Liver (tissue), 7 donors: ENCODE measurements at regions not wholly inside any gene's neighbourhood (a gene's known extent, or its start where the extent isn't known, plus 50 kb on each side); places are given as distances from the start of the nearest gene placed in this dataset.
A peak's percentile ranks its signal among the peaks of the same experiment; 100 is the strongest.

Experiments used
- DNase-seq: peaks from one replicate; pipeline ENCODE4 v3.0.0-alpha.2; 2017; ENCODE audit warnings: low spot score
- H3K27ac ChIP-seq, 2 donors: one replicate each; pipeline ENCODE4 v1.7.0; 2013; ENCODE audit warnings: inconsistent platforms in 2 of 2, low read length in 2 of 2, control low read depth in 1 of 2, low read depth in 1 of 2, mild to moderate bottlenecking in 1 of 2
- H3K27me3 ChIP-seq, 4 donors: one replicate each; pipeline versions ENCODE4 v1.6.1 to v1.7.0; 2013; ENCODE audit warnings: low read length in 3 of 4, inconsistent platforms in 1 of 4, mild to moderate bottlenecking in 1 of 4, moderate library complexity in 1 of 4; ENCODE audit not compliant: control insufficient read depth in 4 of 4, insufficient read depth in 4 of 4
- H3K36me3 ChIP-seq, 4 donors: one replicate each; pipeline versions ENCODE4 v1.6.1 to v1.7.0; 2013; ENCODE audit warnings: low read length in 3 of 4, mild to moderate bottlenecking in 3 of 4, low read depth in 1 of 4, moderate library complexity in 1 of 4; ENCODE audit not compliant: control insufficient read depth in 4 of 4, insufficient read depth in 3 of 4
- H3K4me1 ChIP-seq, 4 donors: one replicate each; pipeline versions ENCODE4 v1.6.1 to v1.7.0; 2013; ENCODE audit warnings: low read length in 3 of 4, mild to moderate bottlenecking in 3 of 4, moderate library complexity in 1 of 4; ENCODE audit not compliant: control insufficient read depth in 4 of 4, insufficient read depth in 4 of 4
- H3K4me3 ChIP-seq, 3 donors: one replicate each; pipeline versions ENCODE4 v1.6.1 to v1.7.0; 2013; ENCODE audit warnings: low read length in 3 of 3, control low read depth in 1 of 3, low read depth in 1 of 3, mild to moderate bottlenecking in 1 of 3
- H3K9ac ChIP-seq, 2 donors: one replicate each; pipeline ENCODE4 v1.7.0; 2013; ENCODE audit warnings: low read length in 2 of 2, mild to moderate bottlenecking in 2 of 2, moderate library complexity in 2 of 2, control low read depth in 1 of 2, low read depth in 1 of 2
- H3K9me3 ChIP-seq, 4 donors: one replicate each; pipeline versions ENCODE4 v1.6.1 to v1.7.0; 2013; ENCODE audit warnings: low read length in 3 of 4; ENCODE audit not compliant: control insufficient read depth in 4 of 4
- EGR1 ChIP-seq, 2 donors: IDR thresholded peaks; 2 replicates each; pipeline ENCODE4 v1.6.1; 2016 to 2018; ENCODE audit warnings: antibody characterized with exemption in 2 of 2, low read depth in 2 of 2
- FOXA1 ChIP-seq: IDR thresholded peaks from 2 replicates; pipeline ENCODE4 v1.6.1; 2016; ENCODE audit warnings: antibody characterized with exemption
- FOXA2 ChIP-seq: IDR thresholded peaks from 2 replicates; pipeline ENCODE4 v1.6.1; 2016; ENCODE audit warnings: antibody characterized with exemption
- GABPA ChIP-seq, 2 donors: IDR thresholded peaks in 1 of 2; conservative IDR thresholded peaks in 1 of 2; 2 replicates each; pipeline ENCODE4 v1.6.1; 2016; ENCODE audit warnings: antibody characterized with exemption in 2 of 2, mild to moderate bottlenecking in 1 of 2, moderate library complexity in 1 of 2
- HNF4A ChIP-seq, 2 donors: conservative IDR thresholded peaks; 2 replicates each; pipeline ENCODE4 v1.6.1; 2016; ENCODE audit warnings: antibody characterized with exemption in 2 of 2, mild to moderate bottlenecking in 2 of 2
- HNF4G ChIP-seq: IDR thresholded peaks from 2 replicates; pipeline ENCODE4 v1.6.1; 2016; ENCODE audit warnings: antibody characterized with exemption
- JUND ChIP-seq, 2 donors: IDR thresholded peaks; 2 replicates each; pipeline ENCODE4 v1.6.1; 2016; ENCODE audit warnings: antibody characterized with exemption in 2 of 2
- NR2F2 ChIP-seq: IDR thresholded peaks from 2 replicates; pipeline ENCODE4 v1.6.1; 2016; ENCODE audit warnings: antibody characterized with exemption
- RAD21 ChIP-seq, 2 donors: IDR thresholded peaks; 2 replicates each; pipeline ENCODE4 v1.6.1; 2016; ENCODE audit warnings: antibody characterized with exemption in 2 of 2, mild to moderate bottlenecking in 2 of 2
- RXRA ChIP-seq, 2 donors: IDR thresholded peaks; 2 replicates each; pipeline ENCODE4 v1.6.1; 2017 to 2018; ENCODE audit warnings: antibody characterized with exemption in 2 of 2, mild to moderate bottlenecking in 1 of 2
- SP1 ChIP-seq: IDR thresholded peaks from 2 replicates; pipeline ENCODE4 v1.6.1; 2018; ENCODE audit warnings: antibody characterized with exemption, mild to moderate bottlenecking
- TAF1 ChIP-seq: conservative IDR thresholded peaks from 2 replicates; pipeline ENCODE4 v1.6.1; 2016; ENCODE audit warnings: antibody characterized with exemption, mild to moderate bottlenecking
- WGBS: extraction: QIAGEN DNeasy Blood & Tissue Kit; methylation state at CpG from one replicate; pipeline ENCODE4 v1.1.7; 2013; 5-methylcytosine and 5-hydroxymethylcytosine counted together
- TF ChIP-seq, protein P1 (sequence below): IDR thresholded peaks from 2 replicates; pipeline ENCODE4 v1.6.1; 2016; ENCODE audit warnings: antibody characterized with exemption, mild to moderate bottlenecking
- TF ChIP-seq, protein P2 (sequence below): IDR thresholded peaks from 2 replicates; pipeline ENCODE4 v1.6.1; 2016; ENCODE audit warnings: antibody characterized with exemption
- TF ChIP-seq, protein P3 (sequence below): IDR thresholded peaks from 2 replicates; pipeline ENCODE4 v1.6.1; 2016; ENCODE audit warnings: antibody characterized with exemption
- donor health status: healthy.
- donor health status: healthy.
- donor health status: healthy.
- donor health status: healthy.

DNA sequence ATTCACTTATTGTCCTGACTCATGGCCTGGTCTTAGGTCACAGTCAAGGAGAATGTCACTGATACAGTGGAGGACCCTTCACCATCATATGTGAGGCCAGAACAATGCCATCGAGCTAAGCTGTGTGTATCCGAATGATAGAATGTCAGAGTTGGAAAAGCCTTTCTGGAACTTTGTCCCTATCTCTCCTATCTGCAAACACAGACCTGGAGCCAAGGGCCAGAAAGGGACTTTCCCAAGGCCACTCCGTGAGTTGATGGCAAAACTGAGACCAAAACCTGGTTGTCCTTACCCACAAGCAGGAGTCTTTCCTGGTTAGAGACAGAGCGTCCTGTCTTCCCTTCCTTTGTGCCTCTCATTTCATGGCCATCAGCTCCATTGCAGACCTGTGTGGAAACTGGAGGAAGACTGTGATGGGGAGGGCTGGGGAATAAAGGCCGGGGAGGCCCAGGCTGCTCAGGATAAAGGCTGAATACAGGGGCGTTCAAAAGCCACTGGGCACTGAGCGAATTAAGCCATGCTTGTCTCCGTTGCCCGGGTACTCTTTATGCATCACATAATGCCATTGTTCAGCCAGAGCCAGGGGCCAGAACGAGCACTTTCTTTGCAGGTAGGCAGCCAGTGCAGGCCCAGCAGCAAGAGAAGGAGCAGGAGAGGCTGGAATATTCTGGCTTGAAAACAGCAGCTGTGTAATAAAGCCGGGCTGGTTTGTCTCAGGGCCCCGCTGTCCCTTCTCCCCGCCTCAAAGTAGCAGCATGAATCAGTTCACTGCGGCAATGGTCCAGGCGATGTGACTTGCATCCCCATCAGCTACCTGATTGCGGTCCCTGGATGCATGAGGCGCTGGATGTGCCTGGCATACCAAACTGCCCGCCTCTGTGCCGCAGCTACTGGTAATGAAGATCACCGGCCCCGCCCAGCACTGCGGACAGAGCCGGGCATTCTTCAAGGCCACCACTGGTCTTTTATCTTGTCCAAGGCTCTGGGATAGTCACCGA is 143.0 kb downstream of the RPS24 start:
- Histone ChIP-seq H3K4me1 (peaks cover 0 to 14% (median 5%) of the 10 kb centered on the region in 4 donors), H3K36me3 (no peaks in the 10 kb centered on the region), H3K27me3 (no peaks in the 10 kb centered on the region), H3K9ac (no peak overlapping the region), H3K27ac (no peak overlapping the region), H3K4me3 (no peak overlapping the region), H3K9me3 (no peaks in the 10 kb centered on the region)
- TF ChIP-seq GABPA (IDR thresholded peaks at IDR 0.05 in 1 of 2, conservative IDR thresholded peaks at IDR 0.05 in 1 of 2) (no peak), HNF4A (conservative IDR thresholded peaks at IDR 0.05) (peak; percentile 30 to 42), SP1 (peak; percentile 41), HNF4G (no peak)
- 87% methylated on average over 24 of the region's 24 CpGs for WGBS
- DNase-seq: no peak

DNA sequence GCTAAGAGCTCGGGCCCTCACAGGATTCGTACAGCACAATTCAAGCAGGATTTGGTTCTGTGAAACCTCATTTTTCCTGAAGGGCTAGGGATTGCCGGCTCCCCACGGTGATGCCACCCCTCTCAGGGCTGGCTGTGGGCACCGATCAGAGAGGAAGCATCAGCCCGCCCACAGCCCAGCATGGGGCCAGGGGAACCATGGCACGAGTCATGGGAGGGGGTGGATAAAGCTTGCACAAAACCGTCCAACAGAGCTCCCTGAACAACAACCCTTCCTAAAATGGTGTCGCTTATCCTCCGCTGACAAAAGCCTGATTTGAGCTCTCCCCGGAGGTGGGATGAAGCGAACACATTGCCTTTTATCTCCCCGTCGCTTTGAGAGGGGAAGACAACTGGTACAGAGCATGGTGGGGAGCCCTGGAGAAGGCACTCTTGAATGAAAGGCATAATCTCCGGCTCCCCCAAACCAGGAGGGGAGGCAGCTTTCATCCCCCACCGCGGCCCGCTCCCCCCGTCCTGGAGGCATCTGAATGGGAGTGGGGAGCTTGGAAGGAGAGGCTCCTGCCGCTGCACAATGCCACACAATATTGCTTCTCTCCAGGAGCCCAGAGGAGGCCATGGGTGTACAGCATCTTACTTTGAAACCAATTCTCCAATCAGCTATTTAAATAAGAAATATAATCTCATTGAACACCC is 144.0 kb downstream of the RPS24 start:
- no peaks in the 10 kb centered on the region for H3K9me3 ChIP-seq
- 84% methylated on average over 20 of the region's 20 CpGs for WGBS
- H3K4me1 ChIP-seq: peaks cover 0 to 14% (median 5%) of the 10 kb centered on the region in 4 donors
- H3K27me3 ChIP-seq: no peaks in the 10 kb centered on the region
- no peak overlapping the region for H3K4me3 ChIP-seq
- TF ChIP-seq RXRA (IDR thresholded peaks at IDR 0.05) (no peak), GABPA (IDR thresholded peaks at IDR 0.05 in 1 of 2, conservative IDR thresholded peaks at IDR 0.05 in 1 of 2) (no peak), TAF1 (no peak), RAD21 (IDR thresholded peaks at IDR 0.05) (no peak), NR2F2 (no peak), EGR1 (IDR thresholded peaks at IDR 0.05; ENCODE audit: low read depth in 2 of 2) (no peak), HNF4G (no peak)
- TF ChIP-seq, protein P1, sequence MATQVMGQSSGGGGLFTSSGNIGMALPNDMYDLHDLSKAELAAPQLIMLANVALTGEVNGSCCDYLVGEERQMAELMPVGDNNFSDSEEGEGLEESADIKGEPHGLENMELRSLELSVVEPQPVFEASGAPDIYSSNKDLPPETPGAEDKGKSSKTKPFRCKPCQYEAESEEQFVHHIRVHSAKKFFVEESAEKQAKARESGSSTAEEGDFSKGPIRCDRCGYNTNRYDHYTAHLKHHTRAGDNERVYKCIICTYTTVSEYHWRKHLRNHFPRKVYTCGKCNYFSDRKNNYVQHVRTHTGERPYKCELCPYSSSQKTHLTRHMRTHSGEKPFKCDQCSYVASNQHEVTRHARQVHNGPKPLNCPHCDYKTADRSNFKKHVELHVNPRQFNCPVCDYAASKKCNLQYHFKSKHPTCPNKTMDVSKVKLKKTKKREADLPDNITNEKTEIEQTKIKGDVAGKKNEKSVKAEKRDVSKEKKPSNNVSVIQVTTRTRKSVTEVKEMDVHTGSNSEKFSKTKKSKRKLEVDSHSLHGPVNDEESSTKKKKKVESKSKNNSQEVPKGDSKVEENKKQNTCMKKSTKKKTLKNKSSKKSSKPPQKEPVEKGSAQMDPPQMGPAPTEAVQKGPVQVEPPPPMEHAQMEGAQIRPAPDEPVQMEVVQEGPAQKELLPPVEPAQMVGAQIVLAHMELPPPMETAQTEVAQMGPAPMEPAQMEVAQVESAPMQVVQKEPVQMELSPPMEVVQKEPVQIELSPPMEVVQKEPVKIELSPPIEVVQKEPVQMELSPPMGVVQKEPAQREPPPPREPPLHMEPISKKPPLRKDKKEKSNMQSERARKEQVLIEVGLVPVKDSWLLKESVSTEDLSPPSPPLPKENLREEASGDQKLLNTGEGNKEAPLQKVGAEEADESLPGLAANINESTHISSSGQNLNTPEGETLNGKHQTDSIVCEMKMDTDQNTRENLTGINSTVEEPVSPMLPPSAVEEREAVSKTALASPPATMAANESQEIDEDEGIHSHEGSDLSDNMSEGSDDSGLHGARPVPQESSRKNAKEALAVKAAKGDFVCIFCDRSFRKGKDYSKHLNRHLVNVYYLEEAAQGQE: no peak
- TF ChIP-seq, protein P2, sequence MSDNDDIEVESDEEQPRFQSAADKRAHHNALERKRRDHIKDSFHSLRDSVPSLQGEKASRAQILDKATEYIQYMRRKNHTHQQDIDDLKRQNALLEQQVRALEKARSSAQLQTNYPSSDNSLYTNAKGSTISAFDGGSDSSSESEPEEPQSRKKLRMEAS: no peak
- no peak for DNase-seq
- H3K27ac ChIP-seq: no peak overlapping the region
- no peaks in the 10 kb centered on the region for H3K36me3 ChIP-seq
- H3K9ac ChIP-seq: no peak overlapping the region

DNA sequence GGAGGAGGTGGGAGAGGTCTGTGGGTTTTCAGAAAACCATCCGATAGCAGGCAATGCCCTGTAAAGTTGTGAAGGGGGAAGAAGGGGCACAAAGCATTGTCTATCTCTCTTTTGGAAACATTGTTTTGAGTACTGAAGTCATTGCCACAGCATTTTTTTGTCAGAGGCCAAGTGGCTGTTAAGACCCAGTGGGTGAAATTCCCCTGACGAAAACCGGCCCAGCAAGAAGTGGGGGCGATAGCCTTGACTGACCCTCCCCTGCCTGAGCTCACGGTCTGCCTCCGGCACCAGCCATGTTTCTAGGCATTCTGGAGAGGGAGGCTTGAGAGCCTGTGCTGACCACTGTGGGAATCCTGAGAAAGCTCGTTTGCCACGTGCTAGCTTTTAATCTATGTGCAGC is 144.7 kb downstream of the RPS24 start:
- peaks cover 0 to 14% (median 5%) of the 10 kb centered on the region in 4 donors for H3K4me1 ChIP-seq
- no peaks in the 10 kb centered on the region for H3K27me3 ChIP-seq
- TF ChIP-seq, protein P1: no peak
- TF ChIP-seq FOXA1: no peak
- no peak for TF ChIP-seq JUND (IDR thresholded peaks at IDR 0.05)
- TF ChIP-seq, protein P3, sequence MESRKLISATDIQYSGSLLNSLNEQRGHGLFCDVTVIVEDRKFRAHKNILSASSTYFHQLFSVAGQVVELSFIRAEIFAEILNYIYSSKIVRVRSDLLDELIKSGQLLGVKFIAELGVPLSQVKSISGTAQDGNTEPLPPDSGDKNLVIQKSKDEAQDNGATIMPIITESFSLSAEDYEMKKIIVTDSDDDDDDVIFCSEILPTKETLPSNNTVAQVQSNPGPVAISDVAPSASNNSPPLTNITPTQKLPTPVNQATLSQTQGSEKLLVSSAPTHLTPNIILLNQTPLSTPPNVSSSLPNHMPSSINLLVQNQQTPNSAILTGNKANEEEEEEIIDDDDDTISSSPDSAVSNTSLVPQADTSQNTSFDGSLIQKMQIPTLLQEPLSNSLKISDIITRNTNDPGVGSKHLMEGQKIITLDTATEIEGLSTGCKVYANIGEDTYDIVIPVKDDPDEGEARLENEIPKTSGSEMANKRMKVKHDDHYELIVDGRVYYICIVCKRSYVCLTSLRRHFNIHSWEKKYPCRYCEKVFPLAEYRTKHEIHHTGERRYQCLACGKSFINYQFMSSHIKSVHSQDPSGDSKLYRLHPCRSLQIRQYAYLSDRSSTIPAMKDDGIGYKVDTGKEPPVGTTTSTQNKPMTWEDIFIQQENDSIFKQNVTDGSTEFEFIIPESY: no peak
- no peak for TF ChIP-seq SP1
- no peak for TF ChIP-seq GABPA (IDR thresholded peaks at IDR 0.05 in 1 of 2, conservative IDR thresholded peaks at IDR 0.05 in 1 of 2)
- TF ChIP-seq, protein P2: no peak
- no peak for TF ChIP-seq HNF4A (conservative IDR thresholded peaks at IDR 0.05)
- TF ChIP-seq EGR1 (IDR thresholded peaks at IDR 0.05; ENCODE audit: low read depth in 2 of 2): no peak
- no peak for TF ChIP-seq FOXA2
- TF ChIP-seq HNF4G: no peak

More for the DNA sequence above, 144.7 kb downstream of the RPS24 start:
- WGBS: 76% methylated on average over 8 of the region's 8 CpGs
- no peak for DNase-seq
- no peaks in the 10 kb centered on the region for H3K36me3 ChIP-seq
- no peak overlapping the region for H3K9ac ChIP-seq
- no peak overlapping the region for H3K27ac ChIP-seq
- no peaks in the 10 kb centered on the region for H3K9me3 ChIP-seq
- H3K4me3 ChIP-seq: no peak overlapping the region
